ENCODE measurements at regions not wholly inside any gene's neighbourhood (a gene's known extent, or its start where the extent isn't known, plus 50 kb on each side); places are given as distances from the start of the nearest gene placed in this dataset.

- Histone ChIP-seq H3K9me3 (ENCODE audit: low read length) (no peaks in the 10 kb centered on the region), H3K4me3 (ENCODE audit: low read length) (no peak overlapping the region), H3K36me3 (ENCODE audit: insufficient read depth, low read length) (no peaks in the 10 kb centered on the region), H3K27ac (ENCODE audit: low read depth, low read length) (no peak overlapping the region), H3K27me3 (ENCODE audit: insufficient read depth, low read length, poor library complexity, severe bottlenecking) (no peaks in the 10 kb centered on the region), H3K4me1 (ENCODE audit: insufficient read depth, low read length) (no peaks in the 10 kb centered on the region)
- Mint-ChIP-seq H3K27ac (no peak overlapping the region), H3K4me1 (no peaks in the 10 kb centered on the region), H3K36me3 (no peaks in the 10 kb centered on the region), H3K27me3 (peaks cover 0 to 1% of the 10 kb centered on the region in 2 donors), H3K9me3 (peaks cover 0 to 5% (median 1%) of the 10 kb centered on the region in 5 donors), H3K4me3 (no peak overlapping the region)
- POLR2A ChIA-PET, result no interaction called here
- CTCF ChIA-PET, result no interaction called here
- no peak for DNase-seq
Observed at GRCh38 chr18:67695684-67696083, 179.2 kb upstream of the DSEL start.

- CTCF ChIA-PET, result no interaction called here
- Mint-ChIP-seq H3K27me3 (peaks cover 0 to 1% of the 10 kb centered on the region in 2 donors), H3K9me3 (peaks cover 0 to 4% (median 0%) of the 10 kb centered on the region in 5 donors), H3K4me1 (no peaks in the 10 kb centered on the region), H3K27ac (no peak overlapping the region), H3K36me3 (no peaks in the 10 kb centered on the region), H3K4me3 (no peak overlapping the region)
- Histone ChIP-seq H3K27ac (ENCODE audit: low read depth, low read length) (no peak overlapping the region), H3K36me3 (ENCODE audit: insufficient read depth, low read length) (no peaks in the 10 kb centered on the region), H3K4me1 (ENCODE audit: insufficient read depth, low read length) (no peaks in the 10 kb centered on the region), H3K27me3 (ENCODE audit: insufficient read depth, low read length, poor library complexity, severe bottlenecking) (no peaks in the 10 kb centered on the region), H3K4me3 (ENCODE audit: low read length) (no peak overlapping the region), H3K9me3 (ENCODE audit: low read length) (no peaks in the 10 kb centered on the region)
- POLR2A ChIA-PET, result no interaction called here
- DNase-seq, result no peak
Observed at GRCh38 chr18:67694787-67695186, 178.3 kb upstream of the DSEL start.

- no peak for DNase-seq
- H3K9me3 Mint-ChIP-seq, result peaks cover 0 to 5% (median 3%) of the 10 kb centered on the region in 5 donors
- H3K27ac Mint-ChIP-seq, result no peak overlapping the region
- Histone ChIP-seq H3K4me3 (ENCODE audit: low read length) (no peak overlapping the region), H3K4me1 (ENCODE audit: insufficient read depth, low read length) (no peaks in the 10 kb centered on the region), H3K27me3 (ENCODE audit: insufficient read depth, low read length, poor library complexity, severe bottlenecking) (no peaks in the 10 kb centered on the region), H3K27ac (ENCODE audit: low read depth, low read length) (no peak overlapping the region), H3K36me3 (ENCODE audit: insufficient read depth, low read length) (no peaks in the 10 kb centered on the region), H3K9me3 (ENCODE audit: low read length) (no peaks in the 10 kb centered on the region)
- POLR2A ChIA-PET, result no interaction called here
- H3K4me3 Mint-ChIP-seq, result no peak overlapping the region
- CTCF ChIA-PET, result no interaction called here
- no peaks in the 10 kb centered on the region for H3K36me3 Mint-ChIP-seq
- no peaks in the 10 kb centered on the region for H3K4me1 Mint-ChIP-seq
- peaks cover 0 to 1% of the 10 kb centered on the region in 2 donors for H3K27me3 Mint-ChIP-seq
Observed at GRCh38 chr18:67692811-67693210, 176.3 kb upstream of the DSEL start.

GRCh38 chr18:67682516-67682915 lies 166.0 kb upstream of the DSEL start:
- no peaks in the 10 kb centered on the region for H3K36me3 ChIP-seq (ENCODE audit: insufficient read depth, low read length)
- no peak overlapping the region for H3K27ac ChIP-seq (ENCODE audit: low read depth, low read length)
- ChIA-PET POLR2A (no interaction called here), CTCF (no interaction called here)
- H3K36me3 Mint-ChIP-seq, result no peaks in the 10 kb centered on the region
- no peaks in the 10 kb centered on the region for H3K4me1 Mint-ChIP-seq
- no peaks in the 10 kb centered on the region for H3K27me3 Mint-ChIP-seq
- no peak overlapping the region for H3K4me3 Mint-ChIP-seq
- no peak overlapping the region for H3K27ac Mint-ChIP-seq
- no peaks in the 10 kb centered on the region for H3K9me3 ChIP-seq (ENCODE audit: low read length)
- DNase-seq, result no peak
- no peaks in the 10 kb centered on the region for H3K4me1 ChIP-seq (ENCODE audit: insufficient read depth, low read length)
- H3K4me3 ChIP-seq (ENCODE audit: low read length), result no peak overlapping the region
- H3K27me3 ChIP-seq (ENCODE audit: insufficient read depth, low read length, poor library complexity, severe bottlenecking), result no peaks in the 10 kb centered on the region
- H3K9me3 Mint-ChIP-seq, result peaks cover 0 to 2% (median 0%) of the 10 kb centered on the region in 5 donors

- peaks cover 0 to 2% (median 0%) of the 10 kb centered on the region in 5 donors for H3K9me3 Mint-ChIP-seq
Observed at GRCh38 chr18:67677489-67677888, 161.0 kb upstream of the DSEL start.

GRCh38 chr18:67672716-67673115 lies 156.2 kb upstream of the DSEL start:
- DNase-seq, result no peak
- Histone ChIP-seq H3K27ac (ENCODE audit: low read depth, low read length) (no peak overlapping the region), H3K36me3 (ENCODE audit: insufficient read depth, low read length) (no peaks in the 10 kb centered on the region), H3K4me3 (ENCODE audit: low read length) (no peak overlapping the region), H3K9me3 (ENCODE audit: low read length) (no peaks in the 10 kb centered on the region), H3K27me3 (ENCODE audit: insufficient read depth, low read length, poor library complexity, severe bottlenecking) (no peaks in the 10 kb centered on the region), H3K4me1 (ENCODE audit: insufficient read depth, low read length) (no peaks in the 10 kb centered on the region)
- Mint-ChIP-seq H3K27ac (no peak overlapping the region), H3K9me3 (peaks cover 0 to 2% (median 0%) of the 10 kb centered on the region in 5 donors), H3K4me3 (no peak overlapping the region), H3K4me1 (no peaks in the 10 kb centered on the region), H3K27me3 (peaks cover 0 to 3% of the 10 kb centered on the region in 2 donors), H3K36me3 (no peaks in the 10 kb centered on the region)
- POLR2A ChIA-PET, result no interaction called here
- CTCF ChIA-PET, result no interaction called here

More at GRCh38 chr18:67677489-67677888, 161.0 kb upstream of the DSEL start:
- ChIA-PET CTCF (no interaction called here), POLR2A (no interaction called here)
- Mint-ChIP-seq H3K4me3 (no peak overlapping the region), H3K36me3 (no peaks in the 10 kb centered on the region), H3K27ac (no peak overlapping the region), H3K27me3 (peaks cover 0 to 3% of the 10 kb centered on the region in 2 donors), H3K4me1 (no peaks in the 10 kb centered on the region)
- no peaks in the 10 kb centered on the region for H3K27me3 ChIP-seq (ENCODE audit: insufficient read depth, low read length, poor library complexity, severe bottlenecking)
- H3K4me1 ChIP-seq (ENCODE audit: insufficient read depth, low read length), result no peaks in the 10 kb centered on the region
- no peaks in the 10 kb centered on the region for H3K36me3 ChIP-seq (ENCODE audit: insufficient read depth, low read length)
- H3K9me3 ChIP-seq (ENCODE audit: low read length), result no peaks in the 10 kb centered on the region
- H3K27ac ChIP-seq (ENCODE audit: low read depth, low read length), result no peak overlapping the region
- no peak for DNase-seq
- H3K4me3 ChIP-seq (ENCODE audit: low read length), result no peak overlapping the region

GRCh38 chr18:67672155-67672554 lies 155.6 kb upstream of the DSEL start:
- H3K27me3 ChIP-seq (ENCODE audit: insufficient read depth, low read length, poor library complexity, severe bottlenecking), result no peaks in the 10 kb centered on the region
- H3K36me3 ChIP-seq (ENCODE audit: insufficient read depth, low read length), result no peaks in the 10 kb centered on the region
- H3K4me1 ChIP-seq (ENCODE audit: insufficient read depth, low read length), result no peaks in the 10 kb centered on the region
- Mint-ChIP-seq H3K27ac (no peak overlapping the region), H3K27me3 (peaks cover 0 to 3% of the 10 kb centered on the region in 2 donors), H3K4me1 (no peaks in the 10 kb centered on the region), H3K9me3 (peaks cover 0 to 2% (median 0%) of the 10 kb centered on the region in 5 donors), H3K36me3 (no peaks in the 10 kb centered on the region), H3K4me3 (no peak overlapping the region)
- H3K27ac ChIP-seq (ENCODE audit: low read depth, low read length), result no peak overlapping the region
- no peaks in the 10 kb centered on the region for H3K9me3 ChIP-seq (ENCODE audit: low read length)
- POLR2A ChIA-PET, result no interaction called here
- DNase-seq, result no peak
- CTCF ChIA-PET, result no interaction called here
- no peak overlapping the region for H3K4me3 ChIP-seq (ENCODE audit: low read length)

GRCh38 chr18:67670024-67670543 lies 153.6 kb upstream of the DSEL start:
- Mint-ChIP-seq H3K27me3 (peaks cover 1 to 3% of the 10 kb centered on the region in 2 donors), H3K27ac (no peak overlapping the region), H3K4me1 (no peaks in the 10 kb centered on the region), H3K4me3 (no peak overlapping the region), H3K9me3 (peaks cover 0 to 2% (median 0%) of the 10 kb centered on the region in 5 donors), H3K36me3 (no peaks in the 10 kb centered on the region)
- POLR2A ChIA-PET, result no interaction called here
- Histone ChIP-seq H3K4me1 (ENCODE audit: insufficient read depth, low read length) (no peaks in the 10 kb centered on the region), H3K36me3 (ENCODE audit: insufficient read depth, low read length) (no peaks in the 10 kb centered on the region), H3K4me3 (ENCODE audit: low read length) (no peak overlapping the region), H3K27me3 (ENCODE audit: insufficient read depth, low read length, poor library complexity, severe bottlenecking) (no peaks in the 10 kb centered on the region), H3K27ac (ENCODE audit: low read depth, low read length) (no peak overlapping the region), H3K9me3 (ENCODE audit: low read length) (no peaks in the 10 kb centered on the region)
- CTCF ChIA-PET, result no interaction called here
- DNase-seq, result no peak

GRCh38 chr18:67665266-67665665 lies 148.7 kb upstream of the DSEL start:
- DNase-seq, result no peak
- H3K4me1 Mint-ChIP-seq, result no peaks in the 10 kb centered on the region
- H3K9me3 Mint-ChIP-seq, result no peaks in the 10 kb centered on the region
- no peaks in the 10 kb centered on the region for H3K36me3 Mint-ChIP-seq
- no peaks in the 10 kb centered on the region for H3K27me3 ChIP-seq (ENCODE audit: insufficient read depth, low read length, poor library complexity, severe bottlenecking)
- ChIA-PET CTCF (no interaction called here), POLR2A (interaction anchor here (0.6 kb wide), 1 partner anchor 18 kb away, joined by 3 read pairs; no protein-coding TSS in a partner anchor)
- H3K27me3 Mint-ChIP-seq, result peaks cover 0 to 1% of the 10 kb centered on the region in 2 donors
- no peaks in the 10 kb centered on the region for H3K9me3 ChIP-seq (ENCODE audit: low read length)
- no peaks in the 10 kb centered on the region for H3K36me3 ChIP-seq (ENCODE audit: insufficient read depth, low read length)
- H3K4me3 Mint-ChIP-seq, result no peak overlapping the region
- H3K4me3 ChIP-seq (ENCODE audit: low read length), result no peak overlapping the region
- no peak overlapping the region for H3K27ac Mint-ChIP-seq
- no peak overlapping the region for H3K27ac ChIP-seq (ENCODE audit: low read depth, low read length)
- no peaks in the 10 kb centered on the region for H3K4me1 ChIP-seq (ENCODE audit: insufficient read depth, low read length)

Data from CD8-positive, alpha-beta memory T cell (primary cell).